ENCODE measurements at regions not wholly inside any gene's neighbourhood (a gene's known extent, or its start where the extent isn't known, plus 50 kb on each side); places are given as distances from the start of the nearest gene placed in this dataset.

- no peak for ATAC-seq
- no peak for TF ChIP-seq CTCF (IDR thresholded peaks at IDR 0.05 in 4 of 5, conservative IDR thresholded peaks at IDR 0.05 in 1 of 5)
- intact Hi-C loops (cut with DNase I; ENCODE audit: low total_unique reads) (no loop called here), in situ Hi-C loops (cut with MboI; ENCODE audit: low sequenced_read_pairs in 4 of 4) (no loop called here)
- Histone ChIP-seq H3K4me3 (no peak overlapping the region), H3K4me1 (no peaks in the 10 kb centered on the region), H3K36me3 (no peaks in the 10 kb centered on the region), H3K27ac (no peak overlapping the region), H3K27me3 (no peaks in the 10 kb centered on the region), H3K9me3 (no peaks in the 10 kb centered on the region)
- DNase-seq: no peak
Observed at GRCh38 chr4:78683352-78683751, 92.8 kb upstream of the BMP2K start.

GRCh38 chr4:78684325-78685079, 91.6 kb upstream of the BMP2K start:
- Histone ChIP-seq H3K9me3 (no peaks in the 10 kb centered on the region), H3K36me3 (no peaks in the 10 kb centered on the region), H3K27me3 (no peaks in the 10 kb centered on the region), H3K4me1 (no peaks in the 10 kb centered on the region), H3K27ac (no peak overlapping the region), H3K4me3 (no peak overlapping the region)
- intact Hi-C loops (cut with DNase I; ENCODE audit: low total_unique reads) (no loop called here), in situ Hi-C loops (cut with MboI; ENCODE audit: low sequenced_read_pairs in 4 of 4) (no loop called here)
- no peak for TF ChIP-seq CTCF (IDR thresholded peaks at IDR 0.05 in 4 of 5, conservative IDR thresholded peaks at IDR 0.05 in 1 of 5)
- TF ChIP-seq POLR2A (IDR thresholded peaks at IDR 0.05): no peak
- DNase-seq (no peak), ATAC-seq (no peak)

GRCh38 chr4:78687818-78688217, 88.3 kb upstream of the BMP2K start:
- Histone ChIP-seq H3K4me3 (no peak overlapping the region), H3K27ac (no peak overlapping the region), H3K27me3 (no peaks in the 10 kb centered on the region), H3K4me1 (peaks cover under 1 to 3% of the 10 kb centered on the region in 2 donors), H3K36me3 (no peaks in the 10 kb centered on the region), H3K9me3 (no peaks in the 10 kb centered on the region)
- in situ Hi-C loops (cut with MboI; ENCODE audit: low sequenced_read_pairs in 4 of 4) (no loop called here), intact Hi-C loops (cut with DNase I; ENCODE audit: low total_unique reads) (no loop called here)
- TF ChIP-seq CTCF (IDR thresholded peaks at IDR 0.05 in 4 of 5, conservative IDR thresholded peaks at IDR 0.05 in 1 of 5): no peak
- no peak for TF ChIP-seq POLR2A (IDR thresholded peaks at IDR 0.05)
- no peak for ATAC-seq
- DNase-seq: no peak

- Histone ChIP-seq H3K27ac (no peak overlapping the region), H3K4me1 (peaks cover 5 to 6% of the 10 kb centered on the region in 2 donors), H3K36me3 (no peaks in the 10 kb centered on the region), H3K27me3 (no peaks in the 10 kb centered on the region), H3K9me3 (no peaks in the 10 kb centered on the region), H3K4me3 (no peak overlapping the region)
- no peak for ATAC-seq
- DNase-seq: no peak
- no peak for TF ChIP-seq POLR2A (IDR thresholded peaks at IDR 0.05)
- no peak for TF ChIP-seq CTCF (IDR thresholded peaks at IDR 0.05 in 4 of 5, conservative IDR thresholded peaks at IDR 0.05 in 1 of 5)
- in situ Hi-C loops (cut with MboI; ENCODE audit: low sequenced_read_pairs in 4 of 4): no loop called here
- intact Hi-C loops (cut with DNase I; ENCODE audit: low total_unique reads): no loop called here
Observed at GRCh38 chr4:78688366-78688765, 87.8 kb upstream of the BMP2K start.

- Histone ChIP-seq H3K27me3 (no peaks in the 10 kb centered on the region), H3K9me3 (no peaks in the 10 kb centered on the region), H3K36me3 (no peaks in the 10 kb centered on the region), H3K4me1 (peaks cover 5 to 6% of the 10 kb centered on the region in 2 donors), H3K4me3 (no peak overlapping the region), H3K27ac (no peak overlapping the region)
- DNase-seq (no peak), ATAC-seq (no peak)
- in situ Hi-C loops (cut with MboI; ENCODE audit: low sequenced_read_pairs in 4 of 4): no loop called here
- intact Hi-C loops (cut with DNase I; ENCODE audit: low total_unique reads): no loop called here
- TF ChIP-seq POLR2A (IDR thresholded peaks at IDR 0.05) (no peak), CTCF (IDR thresholded peaks at IDR 0.05 in 4 of 5, conservative IDR thresholded peaks at IDR 0.05 in 1 of 5) (no peak)
Observed at GRCh38 chr4:78689261-78689660, 86.9 kb upstream of the BMP2K start.
